ENCODE measurements at regions not wholly inside any gene's neighbourhood (a gene's known extent, or its start where the extent isn't known, plus 50 kb on each side); places are given as distances from the start of the nearest gene placed in this dataset.

- DNase-seq, result no peak
Observed at GRCh38 chr15:95470529-95470928, 860.0 kb upstream of the NR2F2 start.

DNA sequence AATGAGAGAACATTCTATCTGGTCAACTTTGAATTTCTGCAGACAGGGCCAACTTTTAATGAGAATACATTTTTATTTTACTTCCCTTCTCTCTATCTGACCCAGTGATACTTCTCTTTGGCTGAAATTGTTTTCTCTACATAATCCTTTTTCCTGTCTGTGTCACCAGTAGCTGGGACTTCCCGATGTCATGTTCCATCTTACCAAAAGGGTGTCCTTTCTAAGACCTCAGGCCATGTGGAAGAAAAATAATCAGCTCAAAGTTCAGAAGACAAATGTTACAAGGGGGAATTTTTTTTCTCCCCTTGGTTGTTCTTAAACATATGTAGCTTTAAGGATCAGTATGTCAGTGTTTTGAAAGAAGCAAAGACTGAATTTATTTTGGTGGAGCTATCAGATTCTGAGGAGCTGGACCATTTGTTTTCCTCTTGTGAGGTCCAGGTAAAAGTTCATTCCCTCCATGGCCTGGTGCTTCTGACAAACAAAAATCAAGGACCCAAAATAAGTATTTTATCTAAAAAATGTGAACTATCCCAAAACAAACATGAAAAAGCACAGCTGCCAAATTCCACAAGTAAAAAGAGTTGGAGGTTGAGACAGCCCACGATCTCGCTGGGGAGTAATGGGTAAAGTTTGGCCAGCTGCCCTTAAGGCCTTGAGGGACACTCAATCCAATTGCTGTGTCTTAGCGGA, 859.4 kb upstream of the NR2F2 start:
- no peak for DNase-seq

DNA sequence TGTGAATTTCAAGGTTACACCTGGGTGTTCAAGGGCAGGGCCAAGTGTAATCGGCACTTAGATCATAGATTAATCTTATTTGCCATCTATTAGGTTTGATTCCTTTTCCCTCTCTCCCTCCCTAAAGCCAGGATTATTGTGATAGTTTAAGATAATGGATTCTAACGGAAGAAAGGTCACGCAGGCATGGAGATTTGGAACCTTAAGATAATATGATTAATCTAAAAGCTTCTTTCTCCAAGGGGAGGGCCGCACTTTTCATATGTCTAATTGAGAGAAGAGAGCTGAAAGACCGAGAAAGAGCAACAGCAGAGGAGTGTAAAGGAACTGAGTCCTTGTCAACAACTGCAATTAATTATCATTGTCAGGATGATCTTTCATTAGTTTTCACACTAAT, 858.8 kb upstream of the NR2F2 start:
- DNase-seq, result no peak

- no peak for DNase-seq
Observed at GRCh38 chr15:95475067-95475466, 855.4 kb upstream of the NR2F2 start.

DNA sequence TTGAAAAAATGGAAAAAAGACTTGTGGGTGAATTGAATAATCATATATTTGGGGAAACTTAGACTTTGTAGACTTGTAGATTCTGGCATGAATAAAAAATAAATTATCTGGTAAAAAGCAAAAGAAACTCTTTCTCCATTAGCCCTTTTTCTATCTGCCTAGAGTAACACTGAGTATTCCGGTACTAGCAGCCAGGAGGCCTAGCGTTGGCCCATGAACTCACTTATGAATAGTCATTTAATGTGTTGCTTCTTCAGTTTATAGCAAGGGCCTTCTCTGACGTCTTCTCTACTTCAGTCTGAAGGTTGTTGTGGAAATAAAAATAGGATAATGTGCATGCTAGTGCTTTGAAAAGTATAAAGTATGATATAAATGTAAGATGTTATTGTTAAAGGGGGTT, 851.2 kb upstream of the NR2F2 start:
- no peak for DNase-seq

- no peak for DNase-seq
Observed at GRCh38 chr15:95485367-95485766, 845.1 kb upstream of the NR2F2 start.

DNA sequence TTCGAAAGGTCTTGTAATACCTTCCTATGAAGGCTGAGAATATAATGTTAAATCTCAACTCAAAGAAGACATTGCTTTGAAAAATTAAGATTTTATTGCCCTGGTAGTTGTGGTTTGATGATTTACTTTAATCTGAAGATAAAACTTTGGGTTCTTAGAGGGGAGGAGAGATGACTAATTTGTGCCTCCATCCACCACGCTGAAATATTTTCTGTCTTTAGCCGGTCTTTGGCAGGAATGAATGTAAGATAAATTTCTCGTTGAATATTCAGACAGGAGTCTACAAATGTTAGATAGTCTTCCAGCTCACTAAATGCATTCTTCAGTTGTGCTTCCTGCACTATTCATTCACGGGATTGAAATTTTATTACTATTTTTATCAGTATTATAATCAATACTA, 844.3 kb upstream of the NR2F2 start:
- DNase-seq, result no peak

DNA sequence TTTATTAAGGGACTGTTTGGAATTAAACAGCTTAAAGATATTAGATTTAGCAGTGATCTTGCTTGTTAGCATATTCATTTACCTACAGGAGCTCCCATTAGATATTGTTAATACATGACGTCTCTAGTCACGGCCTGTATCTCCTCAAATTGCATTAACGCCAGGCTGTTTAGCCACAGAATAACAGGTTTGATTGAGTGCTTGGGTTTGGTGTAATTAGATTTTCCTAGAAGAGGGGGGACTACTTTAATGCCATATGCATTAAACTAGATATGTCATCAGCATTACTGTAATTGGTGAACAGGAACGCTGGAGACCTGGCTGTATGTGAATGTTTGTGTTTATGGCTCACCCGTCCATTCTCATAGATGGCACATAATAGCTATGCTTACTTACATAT, 841.4 kb upstream of the NR2F2 start:
- no peak for DNase-seq

DNA sequence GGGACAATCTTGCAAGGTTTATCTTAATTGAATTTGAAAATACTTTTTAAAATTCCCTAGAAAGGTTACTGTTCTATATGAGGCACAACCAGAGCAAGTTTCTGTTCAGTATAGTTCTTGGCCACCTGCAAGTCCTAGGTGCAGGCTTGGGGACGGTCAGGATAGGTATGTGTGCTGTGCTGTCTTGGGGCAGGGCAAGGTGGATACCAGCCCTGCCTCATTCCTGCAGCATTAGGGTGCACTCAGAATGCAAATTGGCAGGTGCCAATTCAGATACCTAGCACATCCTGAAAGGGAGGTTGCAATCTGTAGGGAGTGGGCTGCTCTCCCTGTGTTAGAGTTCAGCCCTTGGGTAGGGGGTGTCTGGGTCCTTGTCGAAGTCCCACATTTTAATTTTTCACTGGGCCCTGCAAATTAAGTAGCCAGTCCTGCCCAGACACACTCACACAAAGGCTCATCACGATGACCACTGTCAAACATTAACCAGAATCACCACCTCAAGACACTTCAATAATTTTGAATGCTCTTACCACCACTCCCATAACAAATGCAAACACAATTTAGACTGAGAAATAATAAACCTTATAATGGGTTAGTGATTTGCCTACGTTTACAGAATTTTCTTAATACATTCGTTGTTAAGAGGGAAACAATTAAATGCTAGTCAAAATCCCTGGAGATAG, 838.0 kb upstream of the NR2F2 start:
- no peak for DNase-seq

DNA sequence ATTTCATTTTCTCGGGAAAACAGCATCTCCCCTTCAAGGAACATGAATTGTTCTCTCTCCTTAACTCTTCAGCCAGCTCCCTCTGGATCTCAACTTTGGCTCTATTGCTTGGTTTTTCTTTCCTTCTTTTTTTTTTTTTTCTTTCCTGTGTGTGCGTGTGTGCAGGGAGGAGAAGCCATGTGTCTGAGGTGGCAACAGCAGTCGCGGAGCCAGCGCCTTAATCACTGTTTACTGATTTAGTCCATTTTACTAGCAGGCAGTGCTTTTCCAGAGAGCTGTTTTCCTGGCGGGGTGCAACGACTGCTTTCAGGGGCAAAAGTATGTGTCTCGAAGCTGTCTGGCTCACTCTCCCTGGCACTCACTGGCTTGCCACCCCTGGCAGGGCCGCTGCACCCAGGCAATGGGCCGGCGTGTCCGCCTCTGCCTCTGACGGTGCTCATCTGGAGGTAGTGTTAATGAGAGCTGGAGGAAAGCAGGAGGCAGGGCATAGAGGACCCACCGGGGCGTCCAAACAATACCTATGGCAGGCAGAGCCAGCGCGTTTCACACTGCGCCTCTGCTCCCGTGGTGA, 835.4 kb upstream of the NR2F2 start:
- no peak for DNase-seq

- no peak for DNase-seq
Observed at GRCh38 chr15:95497634-95498033, 832.9 kb upstream of the NR2F2 start.

DNA sequence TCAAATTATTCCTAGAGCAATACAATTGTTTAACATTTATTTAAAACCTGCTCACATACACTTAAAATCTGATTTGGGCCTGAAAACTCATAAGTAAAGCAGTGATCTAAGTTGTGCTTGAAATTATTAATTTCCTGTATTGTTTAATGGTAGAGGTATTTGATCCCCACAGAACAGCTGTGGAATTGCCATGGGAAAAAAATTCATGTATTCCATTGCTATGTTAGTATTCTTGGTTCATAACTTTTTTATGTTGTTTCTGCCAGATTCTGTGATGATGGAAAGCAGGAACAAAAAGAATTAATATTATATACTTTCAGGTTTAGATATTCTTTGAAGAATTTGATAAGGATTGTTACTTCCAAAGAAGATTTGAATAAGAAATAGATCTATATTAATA, 831.5 kb upstream of the NR2F2 start:
- no peak for DNase-seq

GRCh38 chr15:95499397-95499796, 831.1 kb upstream of the NR2F2 start:
- no peak for DNase-seq

DNA sequence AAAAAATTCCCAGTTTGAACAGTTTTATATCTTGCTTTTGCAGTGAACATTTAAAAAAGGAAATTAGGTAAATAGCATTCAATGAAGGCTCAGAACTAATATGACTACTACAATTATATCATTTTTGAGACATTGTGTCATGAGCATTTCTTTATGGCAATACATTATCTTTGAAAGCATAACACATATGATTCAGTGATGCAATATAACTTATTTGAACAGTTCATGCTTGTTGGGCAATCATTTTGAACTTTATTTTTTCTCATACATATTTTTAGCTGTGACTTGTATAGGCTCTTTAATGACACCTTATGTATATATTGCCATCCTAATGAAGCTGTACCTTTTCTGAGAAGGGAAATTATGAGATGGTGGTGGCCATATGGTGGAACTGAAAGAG, 828.6 kb upstream of the NR2F2 start:
- no peak for DNase-seq

- no peak for DNase-seq
Observed at GRCh38 chr15:95503107-95503506, 827.4 kb upstream of the NR2F2 start.

DNA sequence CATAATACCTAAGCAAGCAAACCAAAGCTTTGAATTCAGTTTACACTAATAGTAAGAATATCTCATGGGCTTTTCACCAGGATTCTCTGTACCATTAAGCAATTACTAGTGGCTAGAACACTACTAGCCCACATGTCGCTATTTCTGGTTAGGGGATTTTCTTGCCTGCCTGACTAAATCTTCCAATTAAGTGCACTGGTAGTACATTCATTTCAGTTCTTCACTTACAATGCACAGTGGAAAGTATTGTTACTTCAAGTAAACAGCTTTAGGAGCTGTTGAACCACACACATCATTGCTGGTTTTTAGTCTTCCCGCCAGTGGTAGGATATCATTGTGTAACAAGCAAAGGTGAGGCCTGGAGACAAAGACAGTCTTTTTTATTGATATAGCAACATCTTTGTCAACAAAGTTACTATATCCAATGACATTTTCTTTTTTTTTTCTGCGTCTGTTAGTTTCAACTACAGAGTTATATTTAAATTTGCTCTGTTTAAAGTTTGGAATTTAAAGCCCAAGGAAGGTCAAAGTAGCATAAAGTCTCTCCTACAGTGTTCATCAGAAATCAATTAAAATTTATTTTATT, 826.8 kb upstream of the NR2F2 start:
- DNase-seq, result no peak

- DNase-seq, result no peak
Observed at GRCh38 chr15:95511671-95512070, 818.8 kb upstream of the NR2F2 start.

DNA sequence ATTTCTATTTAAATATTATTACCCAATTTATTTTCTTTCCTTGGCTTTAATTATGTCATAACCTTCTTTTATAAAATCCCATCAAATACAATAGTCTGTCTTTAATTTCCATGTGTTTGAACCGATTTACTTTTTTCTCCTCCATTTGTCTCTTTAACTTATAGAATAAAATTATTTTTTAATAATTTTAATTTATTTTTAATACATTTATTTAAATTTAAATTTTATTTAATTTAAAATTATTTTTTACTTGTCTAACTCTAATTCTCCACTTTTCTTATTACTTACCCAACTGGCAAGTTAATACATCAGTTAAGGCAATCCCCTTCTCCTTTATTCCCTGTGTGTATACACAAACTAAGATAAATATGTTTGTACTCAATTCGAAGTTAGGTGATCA, 817.6 kb upstream of the NR2F2 start:
- no peak for DNase-seq

DNA sequence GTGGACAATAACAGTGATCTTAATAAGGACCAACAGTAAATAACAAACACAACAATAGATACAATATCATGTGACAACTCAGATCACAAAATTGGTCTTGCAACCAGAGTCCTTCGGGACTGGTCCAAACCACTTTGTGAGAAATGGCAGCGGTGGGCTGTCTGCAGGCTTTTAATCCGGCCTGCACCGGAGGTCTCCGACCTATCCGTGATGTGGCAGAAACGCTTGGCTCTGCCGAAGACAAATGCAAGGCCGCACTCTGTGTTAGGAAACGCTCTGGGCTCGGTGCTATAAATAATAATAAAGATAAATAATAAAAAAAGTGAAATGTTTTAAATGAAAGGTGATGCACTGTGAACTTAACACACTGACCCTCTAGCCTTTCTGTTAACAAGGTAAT, 810.6 kb upstream of the NR2F2 start:
- no peak for DNase-seq

- no peak for DNase-seq
Observed at GRCh38 chr15:95520511-95520910, 810.0 kb upstream of the NR2F2 start.

- DNase-seq, result no peak
Observed at GRCh38 chr15:95520922-95521321, 809.6 kb upstream of the NR2F2 start.

DNA sequence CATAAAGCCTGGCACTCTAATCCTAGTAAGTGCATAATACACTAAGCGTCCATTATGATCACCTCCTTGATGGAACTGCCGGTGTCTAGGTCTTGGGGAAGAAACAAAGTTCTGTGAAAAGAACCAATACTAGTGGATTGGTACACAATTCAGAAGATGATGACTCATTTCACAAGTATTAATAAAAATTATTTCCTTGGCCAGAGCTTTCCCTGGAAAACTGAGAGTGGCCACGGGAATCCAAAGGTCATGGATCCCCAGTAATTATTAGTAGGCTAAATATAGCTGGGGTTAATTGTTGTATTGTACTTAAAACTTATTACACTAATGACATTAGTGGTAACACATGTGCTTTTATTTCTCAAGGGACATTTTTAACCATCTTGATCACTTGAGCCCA, 808.0 kb upstream of the NR2F2 start:
- no peak for DNase-seq

DNA sequence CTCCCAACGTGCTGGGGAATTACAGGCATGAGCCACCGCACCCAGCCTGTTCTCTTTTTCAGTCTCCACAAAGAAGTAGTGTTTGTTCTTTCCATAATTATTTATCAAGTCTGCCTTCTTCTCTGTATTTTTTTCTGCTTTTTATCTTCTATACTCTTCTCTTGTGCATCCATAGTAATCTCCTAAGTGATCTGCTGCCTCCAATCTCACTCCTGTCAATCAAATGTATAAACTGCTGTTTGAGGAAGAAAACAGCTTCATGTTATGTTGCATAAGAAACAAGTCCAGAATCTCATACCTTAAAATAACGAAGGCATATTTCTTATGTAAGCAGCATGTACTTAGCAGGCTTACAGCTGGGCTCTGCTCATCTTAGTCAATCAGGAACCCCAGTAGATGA, 801.6 kb upstream of the NR2F2 start:
- no peak for DNase-seq

- no peak for DNase-seq
Observed at GRCh38 chr15:95536638-95537037, 793.9 kb upstream of the NR2F2 start.
